ENCODE measurements at regions not wholly inside any gene's neighbourhood (a gene's known extent, or its start where the extent isn't known, plus 50 kb on each side); places are given as distances from the start of the nearest gene placed in this dataset.
"Not testable (repeated sequence)": the region's sequence is repeated elsewhere in the genome, so short reads cannot be mapped to it uniquely, and the experiment has no call there.

DNA sequence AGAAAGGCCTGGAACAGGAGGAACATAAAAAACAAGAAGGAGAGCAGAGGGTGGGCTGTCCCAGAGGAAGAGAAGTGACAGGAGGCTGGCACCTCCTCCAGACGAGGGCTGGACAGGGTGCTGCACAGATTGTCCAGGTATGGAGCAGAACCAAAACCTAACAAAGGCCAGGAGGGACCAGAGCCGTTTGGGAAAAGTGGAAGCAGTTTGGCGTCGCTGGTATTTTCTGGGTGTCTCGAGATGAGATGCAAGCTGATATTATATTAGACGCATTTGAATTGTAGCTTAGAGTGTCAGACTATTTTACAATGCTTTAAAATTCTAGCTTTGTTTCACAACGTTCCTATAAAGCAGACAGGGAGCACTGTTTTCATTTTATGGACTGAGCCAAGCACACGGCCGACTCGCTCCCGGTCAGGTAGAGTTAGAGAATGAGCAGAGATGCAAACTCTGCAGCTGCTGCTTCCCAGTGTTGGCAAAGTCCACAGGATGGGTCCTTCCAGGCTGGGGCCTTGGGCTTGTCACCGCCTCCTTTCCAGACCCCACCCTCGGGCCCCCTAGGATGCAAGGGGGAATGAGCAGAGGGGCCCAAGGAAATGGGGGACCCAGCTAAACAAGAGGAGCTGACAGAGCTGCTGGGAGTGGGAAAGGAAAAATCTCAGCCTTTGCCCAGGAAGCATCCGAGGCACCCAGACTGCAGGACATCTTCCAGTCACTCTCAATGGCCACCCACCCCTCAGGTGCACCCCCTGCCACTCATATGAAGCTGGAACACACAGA is 60.8 kb upstream of the TMPRSS2 start:
- DNase-seq (ENCODE audit: low read depth in 2 of 2): no peak

DNA sequence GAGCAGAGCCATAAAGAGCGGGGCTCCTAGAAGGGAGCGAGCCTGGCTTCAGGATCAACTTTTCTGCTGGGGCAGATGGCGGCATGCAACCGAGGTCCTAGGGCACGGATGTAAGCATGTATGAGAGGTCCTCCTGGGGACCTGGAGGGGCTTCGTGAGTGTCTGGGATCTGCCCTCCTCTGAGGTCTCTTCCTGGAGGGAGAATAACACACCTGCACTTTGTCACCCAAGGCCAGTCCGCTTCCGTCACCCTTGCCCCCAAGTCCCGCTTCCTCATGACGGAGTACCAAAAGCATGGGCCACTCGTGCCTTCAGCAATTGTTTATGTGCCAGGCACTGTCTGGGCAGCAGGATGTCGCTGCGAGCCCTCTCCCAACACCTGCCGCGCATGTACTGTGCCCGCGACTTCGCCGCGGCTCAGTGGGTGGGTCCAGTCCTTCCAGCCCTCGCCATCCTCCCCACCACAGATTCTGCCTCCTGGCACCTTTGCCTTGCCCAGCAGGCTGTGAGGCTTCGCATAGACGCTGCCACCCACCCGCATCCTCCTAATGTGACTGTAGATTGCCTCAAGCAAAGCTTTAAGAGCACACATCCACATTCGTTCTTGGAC is 60.0 kb upstream of the TMPRSS2 start:
- no peak for DNase-seq (ENCODE audit: low read depth in 2 of 2)

DNA sequence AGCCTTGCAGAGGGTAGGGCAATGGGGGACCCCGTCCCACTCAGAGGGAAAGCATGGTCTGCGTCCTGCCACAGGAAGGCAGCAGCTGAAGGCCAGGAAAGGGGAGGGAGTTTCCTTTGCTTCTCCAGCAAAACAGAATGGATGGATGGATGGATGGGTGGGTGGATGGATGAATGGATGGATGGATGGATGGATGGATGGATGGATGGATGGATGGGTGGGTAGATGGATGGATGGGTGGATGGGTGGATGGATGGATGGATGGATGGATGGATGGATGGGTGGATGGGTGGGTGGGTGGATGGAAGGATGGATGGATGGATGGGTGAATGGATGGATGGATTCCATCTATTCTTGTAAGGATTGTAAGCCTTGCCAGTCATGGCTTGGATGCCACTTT is 59.3 kb upstream of the TMPRSS2 start:
- DNase-seq (ENCODE audit: low read depth in 2 of 2): not testable (repeated sequence)

DNA sequence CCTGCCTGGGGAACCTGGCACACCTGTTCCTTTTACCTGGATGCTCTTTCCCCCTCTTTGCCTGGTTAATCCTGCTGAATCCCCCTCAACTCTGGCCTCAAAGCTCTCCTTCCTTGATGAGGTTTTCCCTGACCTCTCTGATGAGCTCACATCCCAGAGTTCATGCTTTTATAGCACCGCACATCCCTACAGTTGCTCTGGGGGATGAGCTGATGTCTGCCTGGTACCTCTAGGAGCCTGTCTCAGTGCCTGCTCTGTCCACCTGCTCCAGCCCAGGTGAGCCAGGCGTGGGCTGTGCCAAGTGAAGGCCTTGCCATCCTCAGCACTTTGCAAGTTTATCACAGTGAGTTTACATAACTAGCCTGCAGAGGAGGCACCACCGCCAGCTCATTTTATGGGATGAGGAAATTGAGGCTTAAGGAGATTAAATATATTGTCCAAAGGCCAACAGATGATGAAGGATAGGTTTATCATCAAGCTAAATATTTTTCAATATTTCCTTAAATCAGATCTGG is 58.6 kb upstream of the TMPRSS2 start:
- no peak for DNase-seq (ENCODE audit: low read depth in 2 of 2)

DNA sequence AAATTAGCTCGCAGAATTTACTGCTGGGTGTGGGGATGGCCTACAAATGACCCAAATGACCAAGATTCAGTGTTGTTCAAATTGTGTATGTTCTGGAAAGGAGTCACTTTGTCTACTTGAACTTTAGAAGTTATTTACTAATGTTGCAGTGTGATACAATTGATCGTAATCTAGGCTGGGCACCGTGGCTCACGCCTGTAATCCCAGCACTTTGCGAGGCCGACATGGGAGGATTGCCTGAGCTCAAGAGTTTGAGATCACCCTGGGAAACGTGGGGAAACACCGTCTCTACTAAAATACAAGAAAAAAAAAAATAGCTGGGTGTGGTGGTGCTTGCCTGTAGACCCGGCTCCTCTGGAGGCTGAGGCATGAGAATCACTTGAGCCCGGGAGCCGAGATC is 57.6 kb upstream of the TMPRSS2 start:
- no peak for DNase-seq (ENCODE audit: low read depth in 2 of 2)

DNA sequence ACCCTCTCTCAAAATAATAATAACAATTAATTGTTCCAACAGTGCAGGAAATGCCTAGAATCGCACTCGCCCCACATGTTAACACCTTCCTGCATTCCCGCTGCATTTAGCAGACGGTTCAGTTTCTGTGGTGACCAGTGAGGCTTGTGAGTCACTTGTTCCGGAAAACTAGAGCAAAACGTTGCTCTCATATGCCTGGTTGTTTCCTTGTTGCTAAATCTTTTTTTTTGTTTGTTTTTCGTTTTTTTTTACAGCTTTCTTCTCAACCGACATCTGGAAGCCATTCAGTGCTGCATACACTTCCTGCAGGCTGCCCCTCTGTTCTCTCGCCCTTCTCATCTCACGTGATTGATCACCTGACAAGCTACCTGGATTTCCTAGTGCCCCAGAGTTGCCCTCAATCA is 56.9 kb upstream of the TMPRSS2 start:
- peak; percentile 70 to 78 for DNase-seq (ENCODE audit: low read depth in 2 of 2)

DNA sequence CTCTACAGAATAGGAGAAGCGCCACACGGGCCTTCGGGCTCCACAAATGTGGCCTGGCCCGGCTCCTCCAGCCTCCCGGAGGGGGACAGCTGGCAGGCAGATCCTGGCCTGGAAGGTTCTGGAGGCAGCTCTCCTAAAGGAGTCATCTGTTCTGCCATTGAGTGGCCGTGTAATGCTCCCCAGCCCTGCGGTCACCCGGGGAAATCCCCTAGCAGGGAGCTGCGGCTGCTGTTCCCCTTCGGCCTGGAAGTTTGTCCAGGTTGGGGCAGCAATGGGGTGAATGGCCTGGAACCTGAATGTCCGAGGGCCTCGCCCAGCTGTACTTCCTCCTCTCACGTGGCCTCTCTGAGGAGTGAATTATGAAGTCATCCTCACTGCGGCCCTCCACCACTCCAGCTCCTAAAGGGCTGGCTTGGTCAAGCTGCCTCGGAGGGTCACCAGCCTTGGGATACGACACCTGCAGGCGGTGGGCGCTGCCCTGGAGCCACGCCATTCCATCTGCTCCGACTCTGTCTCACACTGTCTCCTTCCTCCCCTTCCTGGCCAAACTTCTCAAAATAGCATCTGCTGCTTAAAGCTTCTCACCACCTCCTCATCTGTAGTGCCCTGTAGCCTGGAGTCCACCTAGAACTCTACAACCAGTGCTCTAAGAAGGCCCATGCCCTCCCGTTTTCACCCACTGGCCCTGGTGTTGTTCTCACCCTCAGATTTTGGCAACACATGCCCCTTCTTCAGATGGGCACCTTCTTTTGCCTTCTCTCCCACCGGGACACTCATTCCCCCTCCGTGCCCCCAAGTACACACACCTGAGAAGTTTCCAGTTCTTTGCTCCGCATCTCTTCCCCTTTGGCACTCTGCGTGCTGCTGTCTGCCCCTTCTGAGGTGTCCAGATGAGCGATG is 54.4 kb upstream of the TMPRSS2 start:
- no peak for DNase-seq (ENCODE audit: low read depth in 2 of 2)

DNA sequence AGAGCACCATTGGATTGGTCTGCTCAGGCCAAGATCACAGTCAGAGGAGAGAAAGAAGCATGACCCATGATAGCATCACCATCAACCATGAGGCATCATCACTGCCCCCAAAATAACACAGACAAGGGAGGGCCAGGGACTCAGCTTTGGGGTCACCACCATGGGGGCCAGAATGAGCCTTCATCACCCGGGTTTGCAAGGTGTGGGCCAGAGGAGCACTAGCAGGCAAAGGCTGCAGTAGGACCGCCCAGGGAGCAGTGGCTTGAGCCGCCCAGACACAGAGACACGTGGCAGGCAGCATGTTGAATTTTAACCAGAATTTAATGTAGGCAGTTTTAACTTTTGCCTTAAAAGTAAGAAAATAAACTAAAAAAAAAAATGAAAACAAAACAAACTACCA is 53.7 kb upstream of the TMPRSS2 start:
- DNase-seq (ENCODE audit: low read depth in 2 of 2): no peak

DNA sequence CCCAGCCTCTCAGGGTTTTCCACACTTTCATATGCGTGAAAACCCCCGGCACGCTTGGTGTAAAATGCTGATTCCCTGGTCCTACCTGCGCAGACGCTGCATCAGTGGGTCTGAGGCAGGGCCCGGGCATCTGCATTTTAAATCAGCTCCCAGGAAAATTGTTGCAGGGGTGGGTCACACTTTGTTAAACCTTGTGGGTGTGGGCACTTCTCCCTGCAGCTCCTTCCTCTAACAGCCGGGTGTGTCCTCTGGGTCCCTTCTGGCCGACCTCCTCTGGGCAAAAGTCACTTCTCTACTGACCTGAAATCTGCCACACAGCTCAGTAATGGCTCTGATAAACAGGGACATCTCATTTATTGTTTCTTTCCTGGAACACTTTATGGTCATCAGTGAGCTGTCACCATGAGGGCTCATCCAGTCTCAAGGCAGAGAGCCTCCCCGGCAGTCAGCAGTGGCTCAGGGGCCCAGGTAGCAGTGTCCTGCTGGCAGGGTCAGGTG is 52.8 kb upstream of the TMPRSS2 start:
- no peak for DNase-seq (ENCODE audit: low read depth in 2 of 2)

DNA sequence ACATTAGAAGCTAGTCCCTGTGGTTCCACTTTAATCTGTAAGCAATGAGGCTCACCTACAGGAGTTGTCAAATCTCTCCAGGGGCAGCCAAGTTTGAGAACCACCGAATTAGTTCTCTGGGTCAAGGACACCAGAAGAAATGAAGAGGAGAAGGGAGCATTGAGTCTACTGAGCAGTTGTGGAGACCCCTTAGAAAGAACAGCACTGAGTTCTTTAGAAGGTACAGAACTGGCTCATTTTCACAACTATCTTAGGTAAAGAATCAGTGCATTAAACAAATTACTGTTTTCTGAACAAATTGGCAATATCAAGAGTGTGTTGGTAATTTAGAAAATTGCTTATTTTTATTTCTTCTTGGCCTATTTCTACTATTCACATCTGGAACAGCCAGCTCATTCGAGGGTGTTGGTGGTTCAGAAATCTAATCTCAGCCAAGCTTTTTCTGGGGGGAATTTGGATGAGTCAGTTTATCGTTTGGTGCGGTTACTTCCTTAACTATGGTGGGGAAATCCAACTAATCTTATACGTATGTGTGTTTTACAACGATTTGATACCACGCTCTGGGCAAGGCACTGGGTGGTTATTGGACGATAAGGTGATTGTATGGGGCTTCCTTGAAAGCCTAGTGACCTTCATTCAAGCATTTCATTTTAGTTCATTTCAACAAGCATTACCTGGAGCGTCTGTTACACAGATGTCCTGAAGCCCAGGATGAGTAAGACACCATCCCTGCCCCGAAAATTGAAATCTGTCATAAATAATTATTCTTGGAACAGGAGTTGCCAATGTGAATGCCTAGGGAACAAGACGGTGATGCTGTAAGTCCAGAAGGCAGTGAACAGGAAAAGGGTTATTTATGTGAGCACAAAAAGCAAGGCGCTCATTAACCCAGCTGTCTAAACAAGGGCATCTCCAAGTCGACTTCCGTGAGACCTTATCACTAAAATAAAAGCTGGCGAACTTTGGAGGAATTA is 52.0 kb upstream of the TMPRSS2 start:
- no peak for DNase-seq (ENCODE audit: low read depth in 2 of 2)

DNA sequence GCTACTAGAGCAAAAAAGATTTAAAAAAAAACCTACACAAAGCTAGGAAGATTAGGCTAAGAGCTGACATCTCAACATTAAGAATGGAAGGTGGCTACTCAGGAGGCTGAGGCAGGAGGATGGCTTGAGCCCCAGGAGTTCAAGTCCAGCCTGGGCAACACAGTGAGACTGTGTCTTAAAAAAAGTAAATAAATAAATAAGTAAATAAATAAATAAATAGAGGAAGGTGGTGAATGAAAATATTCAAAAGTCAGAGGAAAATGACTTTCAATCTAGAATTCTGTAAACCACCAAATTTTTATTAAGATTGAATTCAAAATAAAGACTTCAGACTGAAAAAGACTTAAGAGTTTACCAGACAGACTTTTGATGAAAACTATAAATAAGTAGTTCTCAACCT is 50.9 kb upstream of the TMPRSS2 start:
- no peak for DNase-seq (ENCODE audit: low read depth in 2 of 2)

DNA sequence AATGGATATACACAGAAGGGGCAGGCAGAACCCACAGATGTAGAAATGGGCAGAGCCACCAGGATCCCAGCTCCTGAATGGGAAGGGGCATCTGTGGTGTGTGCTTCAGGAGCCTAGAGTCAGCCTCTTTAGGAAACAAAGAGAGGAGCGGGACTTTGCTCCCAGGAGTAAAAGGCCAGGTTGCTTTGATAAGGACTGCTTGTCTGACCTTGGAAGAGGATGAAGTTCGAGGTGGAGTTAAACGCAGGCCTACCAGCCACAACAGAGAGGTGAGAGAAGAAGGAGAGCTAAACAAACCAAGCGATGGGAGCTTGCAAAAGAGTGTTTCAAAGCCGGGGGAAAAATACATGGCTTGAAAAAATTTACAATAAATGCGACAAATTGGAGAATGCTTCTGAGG is 49.9 kb upstream of the TMPRSS2 start:
- DNase-seq (ENCODE audit: low read depth in 2 of 2): no peak

Measured in dermis microvascular lymphatic vessel endothelial cell (primary cell).